HG03066 (cell line): ENCODE measurements at regions not wholly inside any gene's neighbourhood (a gene's known extent, or its start where the extent isn't known, plus 50 kb on each side); places are given as distances from the start of the nearest gene placed in this dataset.
"Not testable (repeated sequence)": the region's sequence is repeated elsewhere in the genome, so short reads cannot be mapped to it uniquely, and the experiment has no call there.

ENCODE experiments used
- ATAC-seq: cut with Tn5 transposase; IDR thresholded peaks from one replicate; pipeline ENCODE4 v1.9.1; 2021; ENCODE audit warnings: low read depth; ENCODE audit not compliant: unreplicated experiment

- ATAC-seq: no peak
Observed at GRCh38 chrX:9370893-9371292, 94.0 kb upstream of the TBL1X start.

GRCh38 chrX:9372866-9373265 is 92.0 kb upstream of the TBL1X start:
- ATAC-seq: no peak

- no peak for ATAC-seq
Observed at GRCh38 chrX:9373789-9374188, 91.1 kb upstream of the TBL1X start.

GRCh38 chrX:9374555-9374954 is 90.3 kb upstream of the TBL1X start:
- ATAC-seq: no peak

GRCh38 chrX:9376111-9376510 is 88.7 kb upstream of the TBL1X start:
- no peak for ATAC-seq

- not testable (repeated sequence) for ATAC-seq
Observed at GRCh38 chrX:9377216-9377615, 87.6 kb upstream of the TBL1X start.

- ATAC-seq: no peak
Observed at GRCh38 chrX:9378980-9379696, 85.7 kb upstream of the TBL1X start.

GRCh38 chrX:9379697-9380551 is 84.9 kb upstream of the TBL1X start:
- ATAC-seq: no peak

GRCh38 chrX:9383655-9384054 is 81.2 kb upstream of the TBL1X start:
- no peak for ATAC-seq

- ATAC-seq: no peak
Observed at GRCh38 chrX:9388450-9388849, 76.4 kb upstream of the TBL1X start.

- ATAC-seq: no peak
Observed at GRCh38 chrX:9390121-9390520, 74.7 kb upstream of the TBL1X start.

- no peak for ATAC-seq
Observed at GRCh38 chrX:9390693-9391368, 74.0 kb upstream of the TBL1X start.

- no peak for ATAC-seq
Observed at GRCh38 chrX:9392445-9392844, 72.4 kb upstream of the TBL1X start.

- no peak for ATAC-seq
Observed at GRCh38 chrX:9393571-9393970, 71.3 kb upstream of the TBL1X start.

GRCh38 chrX:9394212-9394611 is 70.6 kb upstream of the TBL1X start:
- no peak for ATAC-seq

- ATAC-seq: no peak
Observed at GRCh38 chrX:9396930-9397329, 67.9 kb upstream of the TBL1X start.

GRCh38 chrX:9401051-9401450 is 63.8 kb upstream of the TBL1X start:
- no peak for ATAC-seq

- no peak for ATAC-seq
Observed at GRCh38 chrX:9403374-9403773, 61.5 kb upstream of the TBL1X start.

- ATAC-seq: not testable (repeated sequence)
Observed at GRCh38 chrX:9405635-9406034, 59.2 kb upstream of the TBL1X start.

- ATAC-seq: not testable (repeated sequence)
Observed at GRCh38 chrX:9410889-9411288, 54.0 kb upstream of the TBL1X start.

GRCh38 chrX:9411682-9412081 is 53.2 kb upstream of the TBL1X start:
- not testable (repeated sequence) for ATAC-seq
